Tibial nerve (tissue), 4 donors: ENCODE measurements at regions not wholly inside any gene's neighbourhood (a gene's known extent, or its start where the extent isn't known, plus 50 kb on each side); places are given as distances from the start of the nearest gene placed in this dataset.

ENCODE experiments used
- CTCF ChIP-seq, 5 experiments: fragments of 200-600 bp in 3 of 5; fragments of 450-650 bp in 2 of 5; sonication (generic) in 3 of 5; IDR thresholded peaks; one replicate each; pipeline ENCODE4 v1.5.1; 2016 to 2019; ENCODE audit warnings: antibody characterized with exemption in 5 of 5, mild to moderate bottlenecking in 3 of 5, moderate library complexity in 2 of 5
- EP300 ChIP-seq, 2 donors: sonication (generic); formaldehyde crosslinking; IDR thresholded peaks; one replicate each; pipeline ENCODE4 v1.6.1; 2017; ENCODE audit warnings: antibody characterized with exemption in 2 of 2, mild to moderate bottlenecking in 1 of 2
- POLR2A ChIP-seq, 2 donors: fragments of 450-650 bp; IDR thresholded peaks; one replicate each; pipeline ENCODE4 v1.6.1; 2017; ENCODE audit warnings: antibody characterized with exemption in 2 of 2, mild to moderate bottlenecking in 2 of 2, moderate library complexity in 2 of 2

GRCh38 chr13:87827479-87827878 lies 156.3 kb downstream of the SLITRK5 start:
- TF ChIP-seq CTCF (IDR thresholded peaks at IDR 0.05) (no peak), POLR2A (IDR thresholded peaks at IDR 0.05) (no peak), EP300 (IDR thresholded peaks at IDR 0.05) (no peak)
